Common myeloid progenitor, CD34-positive (primary cell): ENCODE measurements at regions not wholly inside any gene's neighbourhood (a gene's known extent, or its start where the extent isn't known, plus 50 kb on each side); places are given as distances from the start of the nearest gene placed in this dataset.

ENCODE experiments used
- CTCF ChIA-PET: fragments of 350-600 bp; sonication (Branson Sonifier 250); formaldehyde crosslinking; loops from one replicate; lab custom pipeline; 2021; ENCODE audit warnings: antibody characterized with exemption; lab: Charles Lee
- POLR2A ChIA-PET: fragments of 350-600 bp; sonication (Branson Sonifier 250); formaldehyde crosslinking; loops from one replicate; lab custom pipeline; 2021; ENCODE audit warnings: antibody characterized with exemption; lab: Charles Lee
- DNase-seq, 3 donors: peaks; one replicate each; pipeline versions ENCODE4 v3.0.0 to v3.0.0-alpha.2; 2013
- H3K27ac ChIP-seq, 2 experiments: 1 replicate in 1 of 2; 2 replicates in 1 of 2; pipeline ENCODE4 v1.7.0; 2013; ENCODE audit warnings: inconsistent platforms in 2 of 2, low read length in 2 of 2, mild to moderate bottlenecking in 2 of 2, low read depth in 1 of 2, moderate library complexity in 1 of 2; ENCODE audit not compliant: severe bottlenecking in 2 of 2, insufficient read depth in 1 of 2, poor library complexity in 1 of 2
- H3K27me3 ChIP-seq, 5 experiments: replicated peaks in 2 of 5; 1 replicate in 3 of 5; 2 replicates in 2 of 5; pipeline versions ENCODE4 v1.6.1 to v1.7.0; 2013; ENCODE audit warnings: low read length in 4 of 5, mild to moderate bottlenecking in 2 of 5, moderate library complexity in 2 of 5, inconsistent platforms in 1 of 5; ENCODE audit not compliant: insufficient read depth in 5 of 5, control insufficient read depth in 4 of 5
- H3K36me3 ChIP-seq, 4 experiments: 1 replicate in 2 of 4; 2 replicates in 2 of 4; pipeline versions ENCODE4 v1.6.1 to v1.7.0; 2013; ENCODE audit warnings: low read length in 3 of 4, control low read depth in 1 of 4, mild to moderate bottlenecking in 1 of 4; ENCODE audit not compliant: control insufficient read depth in 4 of 4, insufficient read depth in 4 of 4
- H3K4me1 ChIP-seq, 4 experiments: 1 replicate in 3 of 4; 2 replicates in 1 of 4; pipeline versions ENCODE4 v1.6.1 to v1.7.1; 2013; ENCODE audit warnings: low read length in 3 of 4, mild to moderate bottlenecking in 3 of 4, control low read depth in 1 of 4, inconsistent platforms in 1 of 4, moderate library complexity in 1 of 4; ENCODE audit not compliant: control insufficient read depth in 4 of 4, insufficient read depth in 4 of 4; ENCODE audit errors: control extremely low read depth in 1 of 4
- H3K4me3 ChIP-seq, 7 experiments: 1 replicate in 4 of 7; 2 replicates in 3 of 7; pipeline versions ENCODE4 v1.5.1 to v1.7.0; 2013; ENCODE audit warnings: mild to moderate bottlenecking in 7 of 7, low read length in 6 of 7, moderate library complexity in 6 of 7, inconsistent platforms in 2 of 7, low read depth in 2 of 7, control low read depth in 1 of 7; ENCODE audit not compliant: insufficient read depth in 4 of 7, control insufficient read depth in 1 of 7; ENCODE audit errors: extremely low read depth in 1 of 7
- H3K9me3 ChIP-seq, 5 experiments: 1 replicate in 4 of 5; 2 replicates in 1 of 5; pipeline versions ENCODE4 v1.6.1 to v1.7.1; 2013; ENCODE audit warnings: low read length in 4 of 5, mild to moderate bottlenecking in 2 of 5, inconsistent platforms in 1 of 5, low read depth in 1 of 5, moderate library complexity in 1 of 5; ENCODE audit not compliant: control insufficient read depth in 4 of 5, insufficient read depth in 2 of 5; ENCODE audit errors: control extremely low read depth in 1 of 5
- WGBS: methylation state at CpG from one replicate; pipeline ENCODE4 v1.1.5; 2013; ENCODE audit not compliant: insufficient coverage; 5-methylcytosine and 5-hydroxymethylcytosine counted together

DNA sequence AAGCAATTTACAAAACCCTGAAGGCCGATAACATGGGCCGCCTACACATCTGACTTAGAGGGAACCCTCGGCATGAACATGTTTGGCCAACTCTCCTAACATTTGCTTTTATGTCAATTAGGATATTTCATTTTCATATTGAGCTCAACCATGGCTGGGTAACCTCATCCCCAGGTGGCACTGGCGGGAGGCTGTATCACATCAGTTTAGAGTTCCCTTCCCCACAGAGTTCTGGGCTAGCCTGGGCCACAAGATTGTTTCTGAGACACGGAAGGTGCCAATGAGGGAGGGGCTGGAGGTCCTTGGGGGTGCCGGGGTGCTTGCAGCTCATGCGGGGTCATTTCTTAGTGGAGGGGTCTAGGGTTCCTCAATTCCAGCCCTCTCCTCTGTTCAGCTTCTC lies 386.5 kb upstream of the MKI67 start:
- CTCF ChIA-PET = no interaction called here
- no peak for DNase-seq

DNA sequence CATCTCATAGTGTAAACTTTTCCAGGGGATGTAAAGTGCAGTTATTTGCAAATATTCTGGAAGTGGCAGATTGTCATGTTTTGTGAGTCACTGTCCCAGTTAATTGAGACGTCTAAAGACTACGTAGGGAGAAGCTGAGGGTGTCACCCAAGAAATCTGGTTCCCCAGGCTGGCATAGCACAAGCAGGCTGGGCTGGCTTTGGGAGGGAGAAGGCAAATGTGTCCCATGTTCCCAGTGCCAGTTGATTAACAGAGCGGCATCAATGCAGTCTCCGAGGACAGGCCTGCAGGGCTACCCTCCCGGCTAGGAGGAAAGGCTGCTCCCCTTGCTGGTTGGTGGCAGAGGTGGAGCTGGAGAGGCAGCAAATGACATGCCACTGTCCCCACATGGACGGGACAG lies 388.3 kb upstream of the MKI67 start:
- H3K27ac ChIP-seq = no peak overlapping the region
- no peaks in the 10 kb centered on the region for H3K36me3 ChIP-seq
- ChIA-PET CTCF (no interaction called here), POLR2A (no interaction called here)
- 75% methylated on average over 6 of the region's 6 CpGs for WGBS
- H3K27me3 ChIP-seq = peaks cover 0 to 16% (median 0%) of the 10 kb centered on the region in 5 experiments
- DNase-seq = no peak
- H3K4me1 ChIP-seq = no peaks in the 10 kb centered on the region
- no peak overlapping the region for H3K4me3 ChIP-seq
- no peaks in the 10 kb centered on the region for H3K9me3 ChIP-seq

More for the DNA sequence above, 386.5 kb upstream of the MKI67 start:
- Histone ChIP-seq H3K27me3 (peaks cover 0 to 11% (median 0%) of the 10 kb centered on the region in 5 experiments), H3K27ac (no peak overlapping the region), H3K36me3 (no peaks in the 10 kb centered on the region), H3K4me1 (no peaks in the 10 kb centered on the region), H3K4me3 (no peak overlapping the region), H3K9me3 (peaks cover 0 to 3% (median 0%) of the 10 kb centered on the region in 5 experiments)
- WGBS = 97% methylated on average over 4 of the region's 7 CpGs
- POLR2A ChIA-PET = no interaction called here

GRCh38 chr10:128516180-128516579 lies 390.0 kb upstream of the MKI67 start:
- CTCF ChIA-PET = no interaction called here
- H3K36me3 ChIP-seq = no peaks in the 10 kb centered on the region
- no peak overlapping the region for H3K4me3 ChIP-seq
- H3K27ac ChIP-seq = no peak overlapping the region
- H3K9me3 ChIP-seq = no peaks in the 10 kb centered on the region
- WGBS = 76% methylated on average over 3 of the region's 3 CpGs
- H3K27me3 ChIP-seq = peaks cover 0 to 18% (median 0%) of the 10 kb centered on the region in 5 experiments
- POLR2A ChIA-PET = no interaction called here
- no peaks in the 10 kb centered on the region for H3K4me1 ChIP-seq
- no peak for DNase-seq

DNA sequence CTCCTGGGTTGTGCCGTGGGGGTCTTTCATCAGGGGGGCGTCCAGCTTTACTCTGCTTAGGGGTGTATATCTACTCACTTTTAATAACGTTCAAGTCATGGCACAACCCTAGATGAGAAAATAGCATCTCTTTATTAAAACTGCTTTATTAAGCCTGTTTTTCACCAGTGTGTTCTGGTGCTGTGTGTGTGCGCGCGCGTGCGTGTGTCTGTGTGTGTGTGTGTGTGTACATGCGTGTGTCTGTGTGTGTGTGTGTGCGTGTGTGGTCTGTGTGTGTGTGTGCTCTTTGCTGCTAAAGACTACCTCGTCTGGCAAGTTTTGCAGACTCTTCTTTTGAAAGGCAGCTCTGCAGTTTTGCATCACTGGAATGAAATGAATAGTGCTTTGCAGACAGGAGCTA lies 390.9 kb upstream of the MKI67 start:
- Histone ChIP-seq H3K36me3 (no peaks in the 10 kb centered on the region), H3K4me1 (no peaks in the 10 kb centered on the region), H3K27ac (no peak overlapping the region), H3K4me3 (no peak overlapping the region), H3K27me3 (peaks cover 0 to 16% (median 0%) of the 10 kb centered on the region in 5 experiments), H3K9me3 (no peaks in the 10 kb centered on the region)
- DNase-seq = no peak
- 72% methylated on average over 2 of the region's 11 CpGs for WGBS
- ChIA-PET CTCF (no interaction called here), POLR2A (no interaction called here)

DNA sequence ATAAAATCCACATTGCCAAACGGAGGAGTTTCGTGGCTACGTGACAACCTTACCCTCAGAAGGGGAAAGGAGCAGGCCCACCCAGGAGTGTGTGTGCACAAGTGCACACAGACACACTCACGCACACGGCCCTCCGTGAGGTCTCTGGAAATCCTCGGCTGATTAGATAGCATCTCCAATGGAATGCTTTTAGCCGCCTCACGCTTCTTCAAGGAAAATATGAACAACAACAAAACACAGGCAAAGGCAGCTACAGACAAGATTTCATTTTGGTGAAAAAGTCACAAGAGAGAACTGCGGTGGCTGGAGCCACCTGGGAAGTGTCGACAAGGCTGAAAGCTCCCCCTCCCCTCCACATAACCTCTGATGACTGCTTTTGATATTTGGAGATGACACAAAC lies 391.8 kb upstream of the MKI67 start:
- Histone ChIP-seq H3K27ac (no peak overlapping the region), H3K9me3 (no peaks in the 10 kb centered on the region), H3K27me3 (peaks cover 0 to 16% (median 0%) of the 10 kb centered on the region in 5 experiments), H3K36me3 (no peaks in the 10 kb centered on the region), H3K4me1 (no peaks in the 10 kb centered on the region), H3K4me3 (no peak overlapping the region)
- no peak for DNase-seq
- WGBS = 89% methylated on average over 11 of the region's 11 CpGs
- ChIA-PET CTCF (no interaction called here), POLR2A (no interaction called here)

- no peaks in the 10 kb centered on the region for H3K9me3 ChIP-seq
- ChIA-PET CTCF (no interaction called here), POLR2A (no interaction called here)
- H3K27me3 ChIP-seq = peaks cover 0 to 22% (median 0%) of the 10 kb centered on the region in 5 experiments
- 75% methylated on average over 6 of the region's 6 CpGs for WGBS
- no peak overlapping the region for H3K27ac ChIP-seq
- H3K4me3 ChIP-seq = no peak overlapping the region
- H3K36me3 ChIP-seq = no peaks in the 10 kb centered on the region
- no peaks in the 10 kb centered on the region for H3K4me1 ChIP-seq
- no peak for DNase-seq
These were observed 393.4 kb upstream of the MKI67 start for GRCh38 chr10:128519581-128519980.

DNA sequence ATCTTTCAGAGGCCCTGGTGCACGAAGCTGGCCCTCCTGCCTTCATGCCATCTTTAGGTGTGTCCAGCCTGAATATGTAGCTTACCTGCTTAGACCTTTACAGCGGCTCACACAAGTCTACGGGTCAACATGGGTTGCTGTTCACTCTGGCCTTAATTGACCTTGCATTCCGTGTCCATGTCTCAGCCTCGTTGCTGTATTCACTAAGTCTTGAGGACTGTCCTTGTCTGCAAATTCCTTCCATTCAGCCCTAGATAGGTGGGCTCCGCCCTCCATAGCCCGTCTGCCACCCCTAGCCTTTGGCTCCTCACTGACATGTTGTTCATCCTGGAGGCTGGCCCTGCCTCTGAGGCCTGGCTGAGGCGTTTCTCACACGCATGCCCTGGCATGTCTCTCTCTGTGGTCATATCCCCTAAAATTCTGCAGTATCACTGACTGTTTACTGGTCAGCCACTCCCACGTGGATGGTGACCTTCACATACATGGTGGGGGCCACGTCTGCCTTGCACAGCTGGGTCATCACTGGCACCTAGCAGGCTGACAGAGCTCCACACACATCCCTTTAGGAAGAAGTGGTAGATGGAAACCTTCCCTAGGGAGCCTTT lies 394.1 kb upstream of the MKI67 start:
- no peaks in the 10 kb centered on the region for H3K4me1 ChIP-seq
- peaks cover 0 to 29% (median 3%) of the 10 kb centered on the region in 5 experiments for H3K27me3 ChIP-seq
- no peaks in the 10 kb centered on the region for H3K36me3 ChIP-seq
- WGBS = 95% methylated on average over 11 of the region's 11 CpGs
- ChIA-PET CTCF (interaction anchor here (0.7 kb wide), 1 partner anchor 9 kb away, joined by 4 read pairs; no protein-coding TSS in a partner anchor), POLR2A (interaction anchor here (0.6 kb wide), 1 partner anchor 226 kb away, joined by 4 read pairs; no protein-coding TSS in a partner anchor)
- H3K27ac ChIP-seq = no peak overlapping the region
- DNase-seq = no peak
- H3K4me3 ChIP-seq = no peak overlapping the region
- H3K9me3 ChIP-seq = no peaks in the 10 kb centered on the region
